Lung (tissue), 11 donors: ENCODE measurements at regions not wholly inside any gene's neighbourhood (a gene's known extent, or its start where the extent isn't known, plus 50 kb on each side); places are given as distances from the start of the nearest gene placed in this dataset.

Experiments
- ATAC-seq: fragments of 200-7000 bp; cut with Tn5 transposase; one replicate; pipeline ENCODE4 v1.9.1; 2020; ENCODE audit warnings: moderate number of reproducible peaks; ENCODE audit not compliant: insufficient read depth, low FRiP score
- DNase-seq, 3 donors: peaks; one replicate each; pipeline ENCODE4 v3.0.0-alpha.2; 2013 to 2017
- H3K27ac ChIP-seq, 2 donors: one replicate each; pipeline ENCODE4 v1.5.1; 2013; ENCODE audit warnings: mild to moderate bottlenecking in 2 of 2, moderate library complexity in 2 of 2, control low read depth in 1 of 2, inconsistent platforms in 1 of 2, low read depth in 1 of 2, low read length in 1 of 2
- H3K27me3 ChIP-seq, 3 donors: one replicate each; pipeline ENCODE4 v1.5.1; 2013; ENCODE audit warnings: low read length in 2 of 3; ENCODE audit not compliant: control insufficient read depth in 3 of 3, insufficient read depth in 3 of 3
- H3K36me3 ChIP-seq, 4 donors: one replicate each; pipeline ENCODE4 v1.5.1; 2013; ENCODE audit warnings: low read length in 4 of 4, mild to moderate bottlenecking in 1 of 4, moderate library complexity in 1 of 4; ENCODE audit not compliant: control insufficient read depth in 4 of 4, insufficient read depth in 4 of 4
- H3K4me1 ChIP-seq, 5 donors: one replicate each; pipeline ENCODE4 v1.5.1; 2013; ENCODE audit warnings: low read length in 5 of 5, mild to moderate bottlenecking in 2 of 5, moderate library complexity in 1 of 5; ENCODE audit not compliant: control insufficient read depth in 5 of 5, insufficient read depth in 5 of 5
- H3K4me3 ChIP-seq: one replicate; pipeline ENCODE4 v1.5.1; 2013; ENCODE audit warnings: mild to moderate bottlenecking, control low read depth, moderate library complexity
- H3K9ac ChIP-seq, 2 donors: one replicate each; pipeline ENCODE4 v1.5.1; 2013; ENCODE audit warnings: low read length in 2 of 2, control low read depth in 1 of 2; ENCODE audit not compliant: insufficient read depth in 1 of 2
- H3K9me3 ChIP-seq, 4 donors: one replicate each; pipeline ENCODE4 v1.5.1; 2013; ENCODE audit warnings: low read length in 3 of 4, mild to moderate bottlenecking in 1 of 4, moderate library complexity in 1 of 4; ENCODE audit not compliant: control insufficient read depth in 4 of 4, insufficient read depth in 3 of 4
- WGBS, 2 donors: extraction: QIAGEN DNeasy Blood & Tissue Kit; methylation state at CpG; one replicate each; pipeline ENCODE4 v1.1.7; 2013; 5-methylcytosine and 5-hydroxymethylcytosine counted together
- TF ChIP-seq, protein P1 (sequence below): IDR thresholded peaks from 2 replicates; pipeline ENCODE4 v1.5.1; 2012; ENCODE audit warnings: mild to moderate bottlenecking; ENCODE audit errors: control extremely low read depth, extremely low read depth
- donor health status: control.
- donor health status: control.
- donor health status: Bipolar disorder and iron deficiency.
- donor health status: healthy.
- donor health status: DM: yes; HTN: yes; CAD: no.

DNA sequence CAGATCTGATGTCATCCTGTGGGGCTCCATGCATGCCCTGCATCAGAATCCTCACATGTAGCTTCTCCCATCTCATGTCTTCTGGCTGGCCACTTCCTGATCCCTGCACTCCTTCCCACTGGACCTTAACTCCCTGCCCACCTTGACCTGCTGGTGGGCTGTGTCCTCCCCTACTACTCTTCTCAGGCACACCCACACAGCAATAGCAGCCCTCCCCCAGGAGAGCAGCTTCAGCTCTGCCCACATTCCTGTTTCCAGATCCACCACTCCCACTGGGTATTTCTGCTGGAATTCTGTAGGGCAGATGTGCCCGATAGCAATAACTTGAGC lies 137.0 kb upstream of the HS6ST1 start:
- H3K27me3 ChIP-seq = no peaks in the 10 kb centered on the region
- no peak for DNase-seq
- 97 to 100% methylated on average over 1 of the region's 1 CpG for WGBS, 2 donors
- peaks cover 0 to 22% (median 4%) of the 10 kb centered on the region in 5 donors for H3K4me1 ChIP-seq
- no peaks in the 10 kb centered on the region for H3K9me3 ChIP-seq
- H3K4me3 ChIP-seq = no peak overlapping the region
- H3K9ac ChIP-seq = no peak overlapping the region
- H3K36me3 ChIP-seq = no peaks in the 10 kb centered on the region
- TF ChIP-seq, protein P1, sequence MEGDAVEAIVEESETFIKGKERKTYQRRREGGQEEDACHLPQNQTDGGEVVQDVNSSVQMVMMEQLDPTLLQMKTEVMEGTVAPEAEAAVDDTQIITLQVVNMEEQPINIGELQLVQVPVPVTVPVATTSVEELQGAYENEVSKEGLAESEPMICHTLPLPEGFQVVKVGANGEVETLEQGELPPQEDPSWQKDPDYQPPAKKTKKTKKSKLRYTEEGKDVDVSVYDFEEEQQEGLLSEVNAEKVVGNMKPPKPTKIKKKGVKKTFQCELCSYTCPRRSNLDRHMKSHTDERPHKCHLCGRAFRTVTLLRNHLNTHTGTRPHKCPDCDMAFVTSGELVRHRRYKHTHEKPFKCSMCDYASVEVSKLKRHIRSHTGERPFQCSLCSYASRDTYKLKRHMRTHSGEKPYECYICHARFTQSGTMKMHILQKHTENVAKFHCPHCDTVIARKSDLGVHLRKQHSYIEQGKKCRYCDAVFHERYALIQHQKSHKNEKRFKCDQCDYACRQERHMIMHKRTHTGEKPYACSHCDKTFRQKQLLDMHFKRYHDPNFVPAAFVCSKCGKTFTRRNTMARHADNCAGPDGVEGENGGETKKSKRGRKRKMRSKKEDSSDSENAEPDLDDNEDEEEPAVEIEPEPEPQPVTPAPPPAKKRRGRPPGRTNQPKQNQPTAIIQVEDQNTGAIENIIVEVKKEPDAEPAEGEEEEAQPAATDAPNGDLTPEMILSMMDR = no peak
- H3K27ac ChIP-seq = no peak overlapping the region
- ATAC-seq = no peak

DNA sequence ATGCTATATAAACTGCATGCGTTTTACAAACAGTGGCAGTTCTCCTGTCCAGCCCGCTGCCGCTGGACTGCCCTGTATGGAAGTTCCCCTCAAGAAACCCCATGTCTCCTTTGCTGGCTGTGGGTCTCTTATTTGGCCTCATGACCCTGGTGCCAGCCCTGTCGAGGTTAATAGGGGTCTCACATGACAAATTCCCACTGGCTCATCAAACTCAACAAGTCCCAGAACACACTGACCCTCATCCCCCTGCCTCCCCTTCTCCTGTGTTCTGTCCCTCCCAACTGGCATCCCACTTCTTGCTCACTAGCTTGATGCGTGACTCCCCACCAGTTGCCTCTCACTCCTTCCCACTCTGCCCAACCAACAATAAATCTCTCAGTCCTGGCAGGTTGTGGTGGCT lies 137.6 kb upstream of the HS6ST1 start:
- ATAC-seq = no peak
- DNase-seq = no peak
- Histone ChIP-seq H3K4me3 (no peak overlapping the region), H3K4me1 (peaks cover 0 to 17% (median 4%) of the 10 kb centered on the region in 5 donors), H3K27ac (no peak overlapping the region), H3K27me3 (no peaks in the 10 kb centered on the region), H3K9me3 (no peaks in the 10 kb centered on the region), H3K36me3 (no peaks in the 10 kb centered on the region), H3K9ac (no peak overlapping the region)
- TF ChIP-seq, protein P1 = no peak
- WGBS, 2 donors = 86 to 96% methylated on average over 5 of the region's 5 CpGs

DNA sequence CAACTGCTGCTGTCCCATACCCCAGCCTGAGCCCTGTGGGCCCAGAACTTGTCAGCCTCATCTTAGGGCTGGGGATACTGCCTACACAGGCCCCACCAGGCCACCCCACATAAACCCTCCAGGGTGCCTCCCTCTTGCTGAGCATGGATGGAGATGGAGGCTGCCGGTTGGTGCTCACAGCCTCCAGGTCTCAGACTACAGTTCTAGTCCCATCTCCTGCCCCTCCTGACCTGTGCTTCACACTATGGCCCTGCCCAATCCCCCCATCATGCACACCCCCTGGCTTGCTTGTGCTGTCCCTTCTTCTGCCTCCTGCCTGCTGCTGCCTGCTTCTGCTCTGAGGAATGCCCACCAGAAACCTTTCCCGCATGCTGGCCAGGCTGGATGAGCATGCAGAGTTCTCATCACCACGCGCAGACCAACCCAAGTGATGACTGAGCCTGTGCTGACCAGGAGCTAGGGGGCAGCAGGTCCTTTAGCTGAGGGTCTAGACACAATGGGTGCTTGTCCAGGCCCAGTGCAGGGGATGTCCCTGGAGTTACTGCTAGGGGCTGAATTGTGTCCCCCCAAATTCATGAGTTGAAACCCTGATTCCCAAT lies 138.4 kb upstream of the HS6ST1 start:
- Histone ChIP-seq H3K4me1 (peaks cover 0 to 17% (median 4%) of the 10 kb centered on the region in 5 donors), H3K27me3 (no peaks in the 10 kb centered on the region), H3K9me3 (no peaks in the 10 kb centered on the region), H3K4me3 (no peak overlapping the region), H3K27ac (no peak overlapping the region), H3K9ac (no peak overlapping the region), H3K36me3 (no peaks in the 10 kb centered on the region)
- WGBS, 2 donors = 95 to 96% methylated on average over 4 of the region's 4 CpGs
- DNase-seq (no peak), ATAC-seq (no peak)
- TF ChIP-seq, protein P1 = no peak

DNA sequence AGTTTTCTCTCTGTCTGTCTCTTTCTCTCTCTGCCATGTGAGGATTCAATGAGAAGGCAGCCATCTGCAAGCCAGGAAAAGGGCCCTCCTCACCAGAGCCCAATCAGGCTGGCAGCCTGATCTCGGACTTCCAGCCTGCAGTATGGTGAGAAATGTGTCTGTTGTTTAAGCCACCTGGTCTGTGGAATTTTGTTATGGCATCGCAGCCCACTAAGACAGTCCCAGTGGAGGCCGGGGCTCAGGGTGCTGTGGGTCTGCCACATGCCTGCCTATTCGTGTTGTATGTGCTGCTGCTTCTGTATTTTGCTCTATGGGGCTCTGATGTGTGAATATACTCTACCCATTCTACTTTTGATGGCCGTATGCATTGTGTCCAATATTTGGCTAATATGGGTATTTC lies 139.0 kb upstream of the HS6ST1 start:
- TF ChIP-seq, protein P1 = no peak
- WGBS, 2 donors = 85 to 93% methylated on average over 5 of the region's 5 CpGs
- no peaks in the 10 kb centered on the region for H3K9me3 ChIP-seq
- no peaks in the 10 kb centered on the region for H3K36me3 ChIP-seq
- no peak overlapping the region for H3K9ac ChIP-seq
- H3K4me1 ChIP-seq = peaks cover 0 to 17% (median 4%) of the 10 kb centered on the region in 5 donors
- no peak overlapping the region for H3K4me3 ChIP-seq
- no peaks in the 10 kb centered on the region for H3K27me3 ChIP-seq
- H3K27ac ChIP-seq = no peak overlapping the region
- ATAC-seq (no peak), DNase-seq (no peak)
